Endodermal cell (in vitro differentiated cells): ENCODE measurements at regions not wholly inside any gene's neighbourhood (a gene's known extent, or its start where the extent isn't known, plus 50 kb on each side); places are given as distances from the start of the nearest gene placed in this dataset.

Source experiments
- DNase-seq: peaks from one replicate; pipeline ENCODE4 v3.0.0-alpha.2; 2017
- H3K27ac ChIP-seq: 2 replicates; pipeline ENCODE4 v1.5.1; 2013; ENCODE audit warnings: mild to moderate bottlenecking, low read depth, low read length, moderate library complexity
- H3K27me3 ChIP-seq: 2 replicates; pipeline ENCODE4 v1.6.1; 2013; ENCODE audit warnings: mild to moderate bottlenecking, low read length, moderate library complexity; ENCODE audit not compliant: insufficient read depth, control insufficient read depth, poor library complexity, severe bottlenecking
- H3K36me3 ChIP-seq: 2 replicates; pipeline ENCODE4 v1.7.0; 2013; ENCODE audit warnings: mild to moderate bottlenecking, low read length, moderate library complexity; ENCODE audit not compliant: control insufficient read depth, insufficient read depth
- H3K4me1 ChIP-seq: one replicate; pipeline ENCODE4 v1.7.0; 2013; ENCODE audit warnings: low read length; ENCODE audit not compliant: control insufficient read depth, insufficient read depth
- H3K4me3 ChIP-seq: 2 replicates; pipeline ENCODE4 v1.5.1; 2013; ENCODE audit warnings: mild to moderate bottlenecking, low read length, moderate library complexity
- H3K9ac ChIP-seq: 2 replicates; pipeline ENCODE4 v1.6.1; 2013; ENCODE audit warnings: mild to moderate bottlenecking, low read length, moderate library complexity; ENCODE audit not compliant: poor library complexity, severe bottlenecking; ENCODE audit errors: extremely low read depth
- H3K9me3 ChIP-seq: 2 replicates; pipeline ENCODE4 v1.6.1; 2013; ENCODE audit warnings: mild to moderate bottlenecking, low read length, moderate library complexity; ENCODE audit not compliant: control insufficient read depth
- H3K27ac Mint-ChIP-seq: 2 replicates; pipeline ENCODE4 v1.8.0; 2020; ENCODE audit warnings: mixed read lengths
- H3K27me3 Mint-ChIP-seq: 2 replicates; pipeline ENCODE4 v1.8.0; 2021; ENCODE audit warnings: mild to moderate bottlenecking, mixed read lengths; ENCODE audit not compliant: insufficient read depth
- H3K36me3 Mint-ChIP-seq: 2 replicates; pipeline ENCODE4 v1.8.0; 2020; ENCODE audit warnings: low read depth, mixed read lengths
- H3K4me1 Mint-ChIP-seq: 2 replicates; pipeline ENCODE4 v1.8.0; 2020; ENCODE audit warnings: mixed read lengths
- H3K4me3 Mint-ChIP-seq: 2 replicates; pipeline ENCODE4 v1.8.0; 2020; ENCODE audit warnings: mild to moderate bottlenecking, moderate library complexity, mixed read lengths
- H3K9me3 Mint-ChIP-seq: 2 replicates; pipeline ENCODE4 v1.8.0; 2020; ENCODE audit warnings: mild to moderate bottlenecking, mixed read lengths
- CTCF ChIP-seq: fragments of 200-600 bp; sonication (generic); conservative IDR thresholded peaks from 2 replicates; pipeline ENCODE4 v1.5.0; 2021; ENCODE audit warnings: antibody characterized with exemption, mild to moderate bottlenecking
- WGBS, 2 experiments: methylation state at CpG; one replicate each; pipeline versions ENCODE4 v1.1.5 to v1.1.7; 2013; ENCODE audit warnings: missing lambda C conversion rate in 2 of 2, mixed read lengths in 1 of 2; ENCODE audit not compliant: insufficient coverage in 1 of 2, insufficient read length in 1 of 2; 5-methylcytosine and 5-hydroxymethylcytosine counted together

GRCh38 chr2:114248648-114249047, 193.8 kb upstream of the DPP10 start:
- Histone ChIP-seq H3K4me3 (no peak overlapping the region), H3K27me3 (no peaks in the 10 kb centered on the region), H3K4me1 (no peaks in the 10 kb centered on the region), H3K9me3 (no peaks in the 10 kb centered on the region), H3K9ac (no peak overlapping the region), H3K27ac (no peak overlapping the region), H3K36me3 (no peaks in the 10 kb centered on the region)
- 79 to 100% methylated on average over 1 to 3 of the region's 3 CpGs for WGBS, 2 experiments
- Mint-ChIP-seq H3K27me3 (no peaks in the 10 kb centered on the region), H3K27ac (no peak overlapping the region), H3K4me3 (no peak overlapping the region), H3K9me3 (no peaks in the 10 kb centered on the region), H3K36me3 (no peaks in the 10 kb centered on the region), H3K4me1 (peaks cover 11% of the 10 kb centered on the region)
- DNase-seq = no peak
- TF ChIP-seq CTCF = no peak

- H3K9me3 ChIP-seq = no peaks in the 10 kb centered on the region
- no peaks in the 10 kb centered on the region for H3K36me3 Mint-ChIP-seq
- H3K9me3 Mint-ChIP-seq = no peaks in the 10 kb centered on the region
- DNase-seq = no peak
- 81% methylated on average over 1 of the region's 1 CpG; no CpG with 5 or more reads in 1 of the 2 experiments for WGBS, 2 experiments
- TF ChIP-seq CTCF = no peak
- no peak overlapping the region for H3K9ac ChIP-seq
- H3K36me3 ChIP-seq = no peaks in the 10 kb centered on the region
- no peaks in the 10 kb centered on the region for H3K4me1 ChIP-seq
- H3K4me3 Mint-ChIP-seq = no peak overlapping the region
- H3K27me3 Mint-ChIP-seq = no peaks in the 10 kb centered on the region
- H3K4me1 Mint-ChIP-seq = peaks cover 12% of the 10 kb centered on the region
- H3K27ac ChIP-seq = no peak overlapping the region
- no peak overlapping the region for H3K27ac Mint-ChIP-seq
- H3K4me3 ChIP-seq = no peak overlapping the region
- H3K27me3 ChIP-seq = no peaks in the 10 kb centered on the region
These were observed 189.7 kb upstream of the DPP10 start for GRCh38 chr2:114252713-114253112.

GRCh38 chr2:114254875-114255274, 187.6 kb upstream of the DPP10 start:
- Histone ChIP-seq H3K9ac (no peak overlapping the region), H3K9me3 (no peaks in the 10 kb centered on the region), H3K27me3 (no peaks in the 10 kb centered on the region), H3K4me3 (no peak overlapping the region), H3K27ac (no peak overlapping the region), H3K4me1 (no peaks in the 10 kb centered on the region), H3K36me3 (no peaks in the 10 kb centered on the region)
- WGBS, 2 experiments = 100% methylated on average over 1 of the region's 2 CpGs
- Mint-ChIP-seq H3K27ac (no peak overlapping the region), H3K27me3 (no peaks in the 10 kb centered on the region), H3K4me3 (no peak overlapping the region), H3K4me1 (peaks cover 5% of the 10 kb centered on the region), H3K36me3 (no peaks in the 10 kb centered on the region), H3K9me3 (no peaks in the 10 kb centered on the region)
- TF ChIP-seq CTCF = no peak
- no peak for DNase-seq
